Keratinocyte (primary cell): ENCODE measurements at regions not wholly inside any gene's neighbourhood (a gene's known extent, or its start where the extent isn't known, plus 50 kb on each side); places are given as distances from the start of the nearest gene placed in this dataset.

ENCODE experiments used
- DNase-seq: peaks from one replicate; pipeline ENCODE4 v3.0.0-alpha.2; 2011; ENCODE audit warnings: low read depth, missing footprints, low spot score
- FAIRE-seq: peaks from 2 replicates; lab custom pipeline; 2011; peaks lifted over from hg19 to GRCh38; lab: Jason Lieb, UNC
- H2AFZ ChIP-seq: 2 replicates; pipeline ENCODE4 v1.6.0; 2012; ENCODE audit warnings: low read length, control low read depth, inconsistent platforms; ENCODE audit not compliant: control insufficient read depth
- H3K27ac ChIP-seq: 2 replicates; pipeline ENCODE4 v1.5.1; 2011; ENCODE audit warnings: low read length; ENCODE audit not compliant: control insufficient read depth, insufficient read depth
- H3K27me3 ChIP-seq: 3 replicates; pipeline ENCODE4 v1.6.0; 2011; ENCODE audit warnings: low read length; ENCODE audit not compliant: control insufficient read depth, insufficient read depth; ENCODE audit errors: extremely low read depth
- H3K36me3 ChIP-seq, 2 experiments: 2 replicates in 1 of 2; 3 replicates in 1 of 2; pipeline ENCODE4 v1.5.1; 2011; ENCODE audit warnings: low read length in 2 of 2, mild to moderate bottlenecking in 1 of 2; ENCODE audit not compliant: control insufficient read depth in 2 of 2, insufficient read depth in 2 of 2; ENCODE audit errors: extremely low read depth in 1 of 2
- H3K4me1 ChIP-seq: 3 replicates; pipeline ENCODE4 v1.5.1; 2011; ENCODE audit warnings: low read length; ENCODE audit not compliant: control insufficient read depth, insufficient read depth; ENCODE audit errors: extremely low read depth
- H3K4me2 ChIP-seq: 3 replicates; pipeline ENCODE4 v1.6.0; 2011; ENCODE audit warnings: low read depth, low read length; ENCODE audit not compliant: control insufficient read depth, insufficient read depth; ENCODE audit errors: extremely low read depth
- H3K4me3 ChIP-seq, 3 experiments: fragments of 200-600 bp in 1 of 3; sonication (generic) in 1 of 3; 2 replicates in 2 of 3; 3 replicates in 1 of 3; pipeline ENCODE4 v1.5.1; 2011 to 2016; ENCODE audit warnings: low read length in 3 of 3, mild to moderate bottlenecking in 3 of 3, control low read depth in 2 of 3, inconsistent platforms in 1 of 3, low read depth in 1 of 3, mixed read lengths in 1 of 3, mixed run types in 1 of 3, moderate library complexity in 1 of 3; ENCODE audit not compliant: control insufficient read depth in 2 of 3, insufficient read depth in 2 of 3; ENCODE audit errors: extremely low read depth in 1 of 3
- H3K79me2 ChIP-seq: 2 replicates; pipeline ENCODE4 v1.6.0; 2012; ENCODE audit warnings: low read length; ENCODE audit not compliant: control insufficient read depth, insufficient read depth
- H3K9ac ChIP-seq: 3 replicates; pipeline ENCODE4 v1.6.0; 2011; ENCODE audit warnings: low read length; ENCODE audit not compliant: control insufficient read depth, insufficient read depth; ENCODE audit errors: extremely low read depth
- H3K9me1 ChIP-seq: 3 replicates; pipeline ENCODE4 v1.6.0; 2011; ENCODE audit warnings: low read length; ENCODE audit not compliant: control insufficient read depth, insufficient read depth; ENCODE audit errors: extremely low read depth
- H3K9me3 ChIP-seq: 2 replicates; pipeline ENCODE4 v1.5.1; 2012; ENCODE audit warnings: low read depth, low read length; ENCODE audit not compliant: control insufficient read depth
- H4K20me1 ChIP-seq: 3 replicates; pipeline ENCODE4 v1.6.0; 2011; ENCODE audit warnings: low read length; ENCODE audit not compliant: control insufficient read depth, insufficient read depth; ENCODE audit errors: extremely low read depth
- EZH2 ChIP-seq: IDR thresholded peaks from one replicate; pipeline ENCODE4 v1.6.1; 2012; ENCODE audit warnings: inconsistent platforms, mild to moderate bottlenecking, low read length, moderate library complexity
- dilution Hi-C: fragments of 300-500 bp; cut with MboI; formaldehyde crosslinking; loops from one replicate; pipeline ENCODE4 v1.7.0; 2020; ENCODE audit warnings: low sequenced_read_pairs; ENCODE audit not compliant: extremely low pct_ligation_motif_present
- TF ChIP-seq, protein P1 (sequence below), 3 experiments: IDR thresholded peaks in 1 of 3; conservative IDR thresholded peaks in 1 of 3; optimal IDR thresholded peaks in 1 of 3; 2 replicates in 2 of 3; 3 replicates in 1 of 3; pipeline versions ENCODE3 to v1.5.1; 2011; ENCODE audit warnings: low read length in 3 of 3, mild to moderate bottlenecking in 3 of 3, moderate library complexity in 2 of 3, control low read depth in 1 of 3, inconsistent platforms in 1 of 3; ENCODE audit not compliant: insufficient read depth in 2 of 3; ENCODE audit errors: extremely low read depth in 1 of 3

DNA sequence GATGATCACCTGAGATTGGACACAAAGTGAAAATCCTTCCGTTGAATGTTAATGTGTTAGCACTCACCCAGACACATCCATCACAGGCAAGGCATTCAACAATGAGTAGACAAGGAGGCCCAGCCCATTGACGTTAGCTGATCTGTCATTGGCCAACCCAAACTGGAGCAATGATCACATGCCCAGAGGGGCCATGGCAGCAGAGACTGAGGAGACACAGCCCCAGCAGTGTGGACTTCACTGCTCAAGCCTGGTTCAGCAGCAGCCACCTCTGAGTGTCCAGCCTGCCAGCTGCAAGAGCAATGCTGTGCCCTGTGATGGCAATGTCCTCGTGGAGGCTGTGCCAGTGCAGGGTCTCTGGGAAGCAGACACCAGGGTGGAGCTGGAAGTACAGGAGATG, 622.2 kb downstream of the AACS start:
- H3K4me3 ChIP-seq, result no peak overlapping the region
- H3K79me2 ChIP-seq, result no peaks in the 10 kb centered on the region
- H3K9me3 ChIP-seq, result peaks cover 5% of the 10 kb centered on the region
- H3K9ac ChIP-seq, result no peak overlapping the region
- no peak overlapping the region for H3K27ac ChIP-seq
- no peaks in the 10 kb centered on the region for H3K36me3 ChIP-seq
- no peaks in the 10 kb centered on the region for H3K27me3 ChIP-seq
- TF ChIP-seq, protein P1, sequence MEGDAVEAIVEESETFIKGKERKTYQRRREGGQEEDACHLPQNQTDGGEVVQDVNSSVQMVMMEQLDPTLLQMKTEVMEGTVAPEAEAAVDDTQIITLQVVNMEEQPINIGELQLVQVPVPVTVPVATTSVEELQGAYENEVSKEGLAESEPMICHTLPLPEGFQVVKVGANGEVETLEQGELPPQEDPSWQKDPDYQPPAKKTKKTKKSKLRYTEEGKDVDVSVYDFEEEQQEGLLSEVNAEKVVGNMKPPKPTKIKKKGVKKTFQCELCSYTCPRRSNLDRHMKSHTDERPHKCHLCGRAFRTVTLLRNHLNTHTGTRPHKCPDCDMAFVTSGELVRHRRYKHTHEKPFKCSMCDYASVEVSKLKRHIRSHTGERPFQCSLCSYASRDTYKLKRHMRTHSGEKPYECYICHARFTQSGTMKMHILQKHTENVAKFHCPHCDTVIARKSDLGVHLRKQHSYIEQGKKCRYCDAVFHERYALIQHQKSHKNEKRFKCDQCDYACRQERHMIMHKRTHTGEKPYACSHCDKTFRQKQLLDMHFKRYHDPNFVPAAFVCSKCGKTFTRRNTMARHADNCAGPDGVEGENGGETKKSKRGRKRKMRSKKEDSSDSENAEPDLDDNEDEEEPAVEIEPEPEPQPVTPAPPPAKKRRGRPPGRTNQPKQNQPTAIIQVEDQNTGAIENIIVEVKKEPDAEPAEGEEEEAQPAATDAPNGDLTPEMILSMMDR (optimal IDR thresholded peaks at IDR 0.05 in 1 of 3, IDR thresholded peaks at IDR 0.05 in 1 of 3, conservative IDR thresholded peaks at IDR 0.05 in 1 of 3; ENCODE audit: extremely low read depth in 1 of 3, insufficient read depth in 2 of 3, low read length in 3 of 3), result no peak
- TF ChIP-seq EZH2, result no peak
- dilution Hi-C loops, result no loop called here
- H2AFZ ChIP-seq, result no peak overlapping the region
- FAIRE-seq, result no peak
- no peak overlapping the region for H3K4me2 ChIP-seq
- no peaks in the 10 kb centered on the region for H3K4me1 ChIP-seq
- no peaks in the 10 kb centered on the region for H4K20me1 ChIP-seq
- H3K9me1 ChIP-seq, result no peaks in the 10 kb centered on the region
- DNase-seq, result no peak

DNA sequence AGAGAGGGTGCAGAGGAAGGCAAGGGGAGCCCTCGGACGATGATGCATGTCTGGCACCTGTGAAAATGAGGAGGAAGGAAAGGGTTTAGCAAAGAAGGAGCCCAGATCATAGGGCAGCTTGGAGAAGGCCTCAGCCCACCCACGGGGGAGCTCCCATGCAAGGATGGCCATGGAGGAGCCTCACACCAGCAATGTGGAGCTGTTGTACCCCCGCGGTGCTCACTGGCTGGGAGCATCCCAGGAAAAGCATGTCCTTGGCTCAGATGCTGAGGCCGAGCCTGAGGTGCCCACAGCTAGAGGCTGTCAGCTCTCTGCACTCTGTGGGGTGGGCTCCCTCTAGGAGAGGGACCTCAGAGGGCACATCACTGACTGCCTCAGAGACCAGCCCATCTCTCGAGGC, 622.6 kb downstream of the AACS start:
- Histone ChIP-seq H2AFZ (no peak overlapping the region), H3K36me3 (no peaks in the 10 kb centered on the region), H3K9me1 (no peaks in the 10 kb centered on the region), H4K20me1 (no peaks in the 10 kb centered on the region), H3K9me3 (peaks cover 5% of the 10 kb centered on the region), H3K4me2 (no peak overlapping the region), H3K4me1 (no peaks in the 10 kb centered on the region), H3K79me2 (no peaks in the 10 kb centered on the region), H3K27me3 (no peaks in the 10 kb centered on the region), H3K27ac (no peak overlapping the region), H3K4me3 (no peak overlapping the region), H3K9ac (no peak overlapping the region)
- no peak for FAIRE-seq
- dilution Hi-C loops, result no loop called here
- TF ChIP-seq EZH2, result no peak
- TF ChIP-seq, protein P1 (optimal IDR thresholded peaks at IDR 0.05 in 1 of 3, IDR thresholded peaks at IDR 0.05 in 1 of 3, conservative IDR thresholded peaks at IDR 0.05 in 1 of 3; ENCODE audit: extremely low read depth in 1 of 3, insufficient read depth in 2 of 3, low read length in 3 of 3), result no peak
- no peak for DNase-seq
